NCI-H146 (cell line): ENCODE measurements at regions not wholly inside any gene's neighbourhood (a gene's known extent, or its start where the extent isn't known, plus 50 kb on each side); places are given as distances from the start of the nearest gene placed in this dataset.

Experiments used
- DNase-seq: peaks from one replicate; lab custom pipeline; 2025; lab: John Stamatoyannopoulos, UW

DNA sequence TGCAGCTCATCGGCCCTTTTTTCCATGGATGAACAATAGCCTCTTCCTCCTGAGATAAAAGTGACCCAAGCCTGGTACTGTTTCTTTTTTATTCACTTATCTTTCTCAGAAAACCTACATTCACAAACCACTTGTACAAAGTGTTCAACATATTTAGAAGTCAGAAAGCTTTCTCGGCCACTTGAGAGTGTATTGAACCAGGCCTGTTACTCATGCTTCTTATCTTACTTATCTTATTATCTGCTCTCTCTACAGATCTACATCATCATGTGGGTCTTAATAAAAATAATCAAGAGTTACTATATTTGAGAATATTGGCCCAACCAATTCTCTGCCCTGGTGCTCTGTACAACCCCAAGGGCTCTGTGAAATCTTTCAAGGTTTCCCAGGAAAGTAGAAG lies 242.1 kb downstream of the MREG start:
- no peak for DNase-seq

DNA sequence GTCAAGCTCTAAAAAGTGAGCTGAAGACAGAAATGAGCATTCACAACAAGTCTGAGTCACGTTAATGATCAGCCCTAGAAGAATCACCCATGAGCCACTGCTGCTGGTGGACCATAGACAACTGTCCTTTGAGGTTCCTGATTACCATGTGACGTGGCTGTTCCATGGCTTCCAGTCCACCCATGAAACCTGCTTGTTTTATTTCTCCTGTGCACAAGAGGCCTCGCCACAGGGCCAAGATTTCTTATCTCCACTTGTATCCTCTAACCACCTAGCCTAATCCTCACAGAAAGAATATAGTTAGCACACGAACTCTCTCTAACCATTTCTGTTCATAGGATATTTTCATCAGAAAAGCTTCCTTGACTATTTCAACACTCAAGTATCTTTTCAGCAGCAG lies 242.7 kb downstream of the MREG start:
- no peak for DNase-seq

DNA sequence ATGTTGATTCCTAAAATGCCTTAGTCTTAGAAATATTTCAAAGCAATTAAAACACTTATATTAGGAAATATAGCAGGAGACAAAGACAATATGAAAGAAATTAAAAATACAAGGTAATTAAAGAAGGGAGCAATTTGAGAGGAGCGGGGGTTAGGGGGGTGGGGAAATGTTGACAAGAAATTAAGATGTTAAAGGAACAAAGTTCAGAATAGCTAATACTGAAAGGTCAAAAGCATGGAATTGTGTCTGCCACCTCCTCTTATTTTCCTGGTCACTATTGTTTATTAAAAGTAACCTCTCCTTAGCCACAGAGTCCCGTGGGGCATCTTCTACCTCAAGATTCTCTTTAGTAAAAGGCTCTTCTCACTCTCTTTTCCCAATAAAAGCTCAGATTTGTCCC lies 244.1 kb downstream of the MREG start:
- DNase-seq = no peak

DNA sequence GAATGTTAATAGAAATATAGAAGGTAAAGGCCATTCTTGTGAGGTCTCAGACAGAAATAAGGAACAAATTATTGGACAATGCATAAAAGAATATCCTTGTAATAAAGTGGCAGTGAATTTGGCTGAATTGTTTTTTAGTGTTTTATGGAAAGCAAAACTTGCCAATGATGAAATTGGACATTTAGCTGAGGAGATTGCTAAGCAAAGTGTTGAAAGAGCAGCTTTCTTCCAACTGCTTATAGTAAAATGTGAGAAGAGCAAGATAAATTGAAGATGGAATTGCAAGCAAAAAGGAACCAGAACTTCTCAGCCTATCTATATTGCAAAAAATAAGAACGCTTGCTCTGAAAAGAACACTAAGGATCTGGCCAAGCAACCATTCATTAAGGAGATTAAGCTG lies 245.7 kb downstream of the MREG start:
- no peak for DNase-seq

DNA sequence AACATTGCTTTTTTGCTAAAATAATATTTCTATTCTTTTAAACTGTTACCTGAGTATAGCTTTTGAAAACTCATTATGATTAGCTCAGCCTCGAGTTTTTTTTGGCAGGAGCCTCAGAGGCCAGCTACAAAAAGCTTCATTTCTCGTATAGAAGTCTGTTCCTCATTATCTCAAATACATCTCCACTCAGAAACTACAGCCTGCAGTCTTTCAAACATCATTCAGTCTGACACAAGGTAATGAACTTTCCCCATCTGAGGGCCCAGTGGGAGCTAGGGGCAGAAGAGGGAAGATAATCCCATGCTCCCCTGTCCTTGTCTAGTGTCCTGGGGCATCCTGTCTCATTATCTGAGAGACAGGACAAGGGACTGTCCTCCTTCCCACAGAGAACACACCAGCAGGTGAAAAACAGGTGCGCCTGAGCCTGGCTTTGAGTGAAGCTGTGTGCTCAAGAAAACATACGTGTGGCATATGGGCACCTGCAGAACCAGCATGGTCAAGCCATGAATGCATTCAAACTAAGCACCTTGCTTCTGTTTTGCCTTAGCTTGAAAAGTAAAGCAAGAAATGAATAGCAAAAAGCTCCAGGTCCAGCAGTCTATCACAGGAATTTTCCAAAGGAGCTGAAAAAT lies 247.5 kb downstream of the MREG start:
- peak; percentile 3 for DNase-seq

DNA sequence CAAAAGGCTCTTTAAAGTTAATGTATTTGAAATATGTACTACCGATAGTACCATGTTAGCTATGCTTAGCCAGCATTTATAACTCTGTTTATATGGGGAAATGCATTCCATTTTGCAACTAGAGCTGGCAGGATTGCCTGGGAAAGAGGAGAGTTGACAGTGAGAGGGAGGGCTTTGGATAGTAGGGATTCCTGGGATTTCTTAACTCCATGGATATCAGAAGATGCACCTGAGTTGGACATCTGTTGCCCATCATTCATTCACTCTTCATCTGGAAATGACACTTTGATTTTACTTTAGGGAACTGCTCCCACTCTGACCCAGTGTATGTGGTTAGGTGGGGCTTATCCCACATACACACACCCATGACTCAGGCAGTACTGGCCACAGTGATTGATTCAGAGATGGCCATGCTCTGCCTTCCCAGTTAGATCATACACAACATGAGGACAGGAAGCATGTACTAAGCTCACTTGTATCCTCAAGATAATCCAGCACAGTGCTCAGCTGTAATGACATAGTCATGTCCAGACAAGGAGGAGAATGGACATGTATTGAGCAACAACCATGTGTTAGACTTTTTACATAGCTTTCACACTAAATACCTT lies 248.8 kb downstream of the MREG start:
- DNase-seq = no peak

DNA sequence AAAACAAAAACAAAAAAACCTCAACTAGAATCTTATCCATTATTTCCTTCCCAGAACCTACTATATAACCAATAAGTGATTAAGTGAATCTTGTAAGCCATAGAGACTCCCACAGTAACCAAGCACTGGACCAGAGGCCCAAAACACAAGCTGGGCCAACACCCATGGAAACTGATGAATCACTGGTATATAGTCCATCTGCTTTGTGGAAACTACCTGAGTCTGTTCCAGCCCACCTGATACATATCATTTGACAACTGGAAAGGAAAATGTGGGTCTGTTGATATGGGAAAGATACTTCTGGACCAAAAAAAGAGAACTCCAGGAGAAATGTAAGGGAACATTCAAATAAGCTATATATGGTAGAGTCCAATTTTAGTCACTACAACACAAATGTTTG lies 252.8 kb downstream of the MREG start:
- DNase-seq = no peak

DNA sequence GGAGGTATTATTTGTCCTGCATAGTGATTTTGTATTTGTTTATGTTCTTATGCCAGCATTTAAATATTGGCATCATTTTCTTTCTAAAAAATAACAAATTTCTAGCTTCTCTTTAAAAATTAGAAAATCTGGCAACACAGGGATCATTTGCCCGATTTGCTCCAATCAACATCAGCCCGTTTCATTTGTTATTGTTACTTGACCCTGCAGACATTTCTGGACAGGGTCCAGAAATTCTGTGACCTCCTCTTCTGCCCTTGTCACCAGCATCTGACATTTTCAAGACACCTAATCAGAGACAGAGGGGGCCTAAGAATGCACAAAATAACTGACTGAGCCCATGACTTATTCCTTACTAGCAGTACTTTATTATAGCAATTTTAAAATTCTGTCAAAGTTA lies 253.3 kb downstream of the MREG start:
- no peak for DNase-seq

DNA sequence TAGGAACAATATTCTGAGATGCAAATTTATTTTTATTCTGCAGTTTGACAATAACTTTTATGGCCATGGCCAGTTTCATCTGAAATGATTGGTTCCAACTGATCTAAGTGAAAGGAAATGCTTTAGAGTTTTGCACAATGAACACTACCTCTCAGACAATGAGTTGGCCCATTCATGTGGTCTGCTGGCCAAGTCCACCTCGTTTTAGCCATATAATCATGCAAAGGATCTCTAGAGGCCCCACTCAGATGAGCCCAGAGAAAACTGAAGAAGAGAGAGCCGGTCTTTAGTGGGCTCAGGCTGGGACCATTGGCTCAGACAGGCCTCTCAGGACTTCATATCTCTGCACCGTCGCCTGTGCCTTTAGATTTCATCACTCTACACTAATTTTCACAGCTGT lies 254.7 kb downstream of the MREG start:
- no peak for DNase-seq

DNA sequence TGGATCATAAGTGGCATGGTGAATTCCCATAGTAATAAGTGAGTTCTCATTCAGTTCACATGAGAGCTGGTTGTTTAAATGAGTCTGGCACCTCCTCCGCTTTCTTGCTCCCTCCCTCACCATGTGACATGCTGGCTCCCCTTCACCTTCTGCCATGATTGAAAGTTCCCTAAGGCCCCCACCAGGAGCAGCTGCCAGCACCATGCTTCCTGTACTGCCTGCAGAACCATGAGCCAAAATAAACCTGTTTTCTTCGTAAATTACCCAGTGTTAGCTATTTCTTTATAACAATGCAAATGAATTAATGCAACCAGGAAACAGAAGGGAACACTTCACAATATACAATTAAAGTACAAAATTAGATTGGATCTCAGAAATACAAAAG lies 257.0 kb downstream of the MREG start:
- DNase-seq = no peak

DNA sequence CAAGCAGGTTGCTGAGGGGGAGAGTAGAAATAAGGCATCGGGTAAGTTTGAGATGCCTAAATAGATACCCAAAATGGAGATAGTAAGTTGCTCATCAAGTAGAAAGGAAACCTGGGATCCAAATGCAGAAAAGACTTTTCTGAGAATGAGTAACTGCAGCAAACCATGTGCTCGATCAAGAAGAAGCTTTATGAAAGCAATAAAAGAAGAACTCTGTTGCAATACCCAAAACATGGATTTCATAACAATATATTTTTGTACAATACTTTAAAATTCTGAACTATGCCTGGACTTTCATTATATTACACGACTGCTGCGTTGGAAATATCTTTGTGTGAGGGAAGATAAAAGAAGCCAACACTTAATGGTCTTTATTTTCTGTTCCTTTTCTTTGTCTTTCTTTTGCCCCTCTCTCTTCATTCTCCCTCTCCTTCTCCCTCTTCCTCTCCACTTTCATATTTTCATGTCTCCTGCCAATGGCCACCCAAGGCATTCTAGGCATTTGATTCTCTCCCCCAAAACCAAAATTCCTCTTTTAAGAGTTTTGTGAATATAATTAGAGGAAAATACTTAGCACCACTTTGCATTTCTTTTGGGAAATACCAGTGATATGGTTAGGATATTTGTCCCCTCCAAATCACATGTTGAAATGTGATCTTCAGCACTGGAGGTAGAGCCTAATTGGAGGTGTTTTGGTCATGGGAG lies 257.6 kb downstream of the MREG start:
- DNase-seq = no peak

DNA sequence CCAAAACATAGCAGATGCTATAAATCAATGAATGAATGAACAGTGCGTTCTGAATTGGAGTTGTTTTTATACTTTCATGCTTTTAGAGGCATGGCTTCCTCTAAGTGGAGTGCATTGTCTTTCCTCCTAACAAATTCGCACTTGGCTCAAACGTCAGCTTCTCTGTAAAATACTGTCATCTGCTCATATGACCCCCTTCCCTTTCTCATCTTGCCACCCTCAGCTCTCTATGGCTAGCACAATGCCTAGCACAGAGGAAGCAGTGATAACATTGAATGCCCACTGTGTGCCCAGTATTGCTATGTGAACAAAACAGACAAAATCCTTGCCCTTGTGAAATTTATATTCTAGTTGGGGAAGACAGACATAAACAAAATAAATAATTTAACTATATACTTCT lies 258.8 kb downstream of the MREG start:
- no peak for DNase-seq

DNA sequence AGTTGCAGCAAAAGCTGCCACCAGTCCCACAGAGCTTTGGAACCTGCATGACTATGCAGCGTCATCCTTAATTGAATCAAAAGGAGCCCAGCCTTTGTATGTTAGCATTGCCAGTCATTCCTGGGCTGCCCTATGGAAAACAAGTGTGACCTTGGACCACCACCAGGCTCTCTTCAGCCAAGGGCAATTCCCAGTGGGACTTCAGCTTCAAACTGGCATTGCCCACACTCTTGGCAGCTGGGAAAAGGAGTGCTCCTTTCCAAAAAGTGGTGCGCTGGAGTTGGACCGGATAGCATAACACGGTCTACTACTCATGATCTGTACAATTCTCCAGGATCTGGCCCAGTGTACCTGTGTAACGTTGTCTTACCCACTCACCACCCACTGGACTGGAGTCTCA lies 259.5 kb downstream of the MREG start:
- DNase-seq = no peak

DNA sequence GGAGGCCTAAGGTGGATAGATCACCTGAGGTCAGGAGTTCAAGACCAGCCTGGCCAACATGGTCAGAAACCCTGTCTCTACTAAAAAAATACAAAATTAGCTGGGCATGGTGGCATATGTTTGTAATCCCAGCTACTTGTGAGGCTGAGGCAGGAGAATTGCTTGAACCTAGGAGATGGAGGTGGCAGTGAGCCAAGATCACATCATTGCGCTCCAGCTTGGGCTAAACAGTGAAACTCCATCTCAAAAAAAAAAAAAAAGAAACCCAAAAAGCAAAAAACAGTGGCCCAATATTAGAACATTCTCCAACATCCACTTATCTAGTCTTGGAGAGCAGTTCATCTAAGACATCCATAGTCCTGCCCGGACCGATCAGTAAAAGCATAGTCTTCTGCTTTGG lies 260.4 kb downstream of the MREG start:
- DNase-seq = no peak

DNA sequence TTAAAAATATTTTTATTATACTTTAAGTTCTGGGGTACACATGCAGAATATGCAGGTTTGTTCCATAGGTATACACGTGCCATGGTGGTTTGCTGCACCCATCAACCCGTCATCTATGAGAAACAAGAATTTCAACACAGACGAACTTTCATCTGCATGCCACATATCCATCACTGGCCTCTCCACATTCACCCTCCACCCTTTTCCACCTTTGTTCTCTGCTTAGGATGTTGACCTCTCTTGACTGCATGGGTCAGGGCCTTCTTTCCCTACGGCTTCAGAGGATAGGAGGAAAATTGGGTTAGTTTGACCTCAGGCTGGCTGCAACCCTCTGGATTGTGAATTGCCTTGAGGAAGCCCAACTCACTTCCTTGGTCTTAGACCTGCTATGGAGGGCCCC lies 260.9 kb downstream of the MREG start:
- no peak for DNase-seq

DNA sequence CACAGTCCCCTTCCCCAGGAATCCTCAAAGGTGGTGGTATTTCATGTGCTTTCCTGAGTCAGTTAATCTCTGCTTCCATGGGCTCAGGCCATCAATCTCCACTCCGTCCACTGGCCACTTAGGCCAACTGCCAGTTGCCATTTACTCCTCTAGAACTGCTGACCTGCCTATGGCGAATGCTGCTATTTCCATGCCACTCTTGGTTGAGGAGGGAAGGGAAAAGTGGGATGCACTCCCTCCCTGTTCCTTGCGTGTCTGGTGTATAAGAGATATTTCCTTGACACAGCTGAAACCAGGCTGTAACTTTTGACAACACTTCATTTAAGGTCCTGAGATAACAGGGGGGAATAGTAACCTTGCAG lies 261.5 kb downstream of the MREG start:
- DNase-seq = no peak

DNA sequence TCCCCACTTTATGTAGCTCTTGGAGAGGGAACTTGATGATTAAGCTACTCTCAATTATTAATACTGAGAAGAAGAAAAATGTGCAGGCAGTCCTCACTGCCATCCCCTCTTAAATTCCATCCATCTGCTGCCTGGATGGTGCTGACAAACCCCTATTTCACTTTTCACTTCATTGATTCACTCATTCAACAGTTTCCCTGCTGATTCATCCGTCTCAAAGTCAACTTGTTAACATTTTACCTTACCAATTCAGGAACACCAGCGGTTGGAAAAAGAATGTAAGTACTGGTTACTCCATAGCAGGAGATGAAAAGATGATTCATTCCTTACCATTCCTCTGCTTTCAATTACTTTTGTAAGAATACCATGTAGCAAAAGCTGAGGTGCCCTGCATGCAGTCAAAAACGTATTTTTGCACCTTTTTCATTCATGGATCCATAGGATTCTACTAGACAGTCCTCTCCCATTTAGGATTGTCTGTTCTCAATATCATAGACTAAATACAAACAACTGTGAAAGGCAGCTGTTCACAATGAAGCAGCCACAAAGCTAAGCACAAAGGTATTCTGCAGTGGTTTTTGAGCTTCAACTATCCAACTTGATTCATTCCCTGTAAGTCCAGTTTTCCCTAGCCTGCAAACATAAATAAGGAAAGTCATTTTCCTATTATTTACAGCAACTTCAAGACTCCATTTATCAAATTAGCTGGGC lies 262.0 kb downstream of the MREG start:
- DNase-seq = no peak

DNA sequence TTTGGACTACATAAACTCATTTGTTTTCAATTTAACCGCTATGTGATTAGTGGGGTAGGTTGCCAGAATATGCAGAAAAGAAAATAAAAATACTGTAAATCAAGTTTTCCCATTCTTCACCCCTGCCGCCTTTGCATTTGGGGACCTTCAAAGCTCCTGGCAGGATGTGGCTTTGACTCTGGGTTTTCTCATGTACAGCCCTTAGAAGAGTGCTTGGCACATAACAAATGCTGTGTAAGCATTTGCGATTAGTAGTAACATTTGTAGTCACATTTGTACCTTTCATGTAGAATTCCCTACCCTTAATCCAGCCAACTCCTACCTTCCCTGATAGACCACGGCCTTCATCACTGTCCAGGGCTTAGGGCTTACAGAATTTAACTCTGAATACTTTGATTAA lies 262.6 kb downstream of the MREG start:
- DNase-seq = no peak

DNA sequence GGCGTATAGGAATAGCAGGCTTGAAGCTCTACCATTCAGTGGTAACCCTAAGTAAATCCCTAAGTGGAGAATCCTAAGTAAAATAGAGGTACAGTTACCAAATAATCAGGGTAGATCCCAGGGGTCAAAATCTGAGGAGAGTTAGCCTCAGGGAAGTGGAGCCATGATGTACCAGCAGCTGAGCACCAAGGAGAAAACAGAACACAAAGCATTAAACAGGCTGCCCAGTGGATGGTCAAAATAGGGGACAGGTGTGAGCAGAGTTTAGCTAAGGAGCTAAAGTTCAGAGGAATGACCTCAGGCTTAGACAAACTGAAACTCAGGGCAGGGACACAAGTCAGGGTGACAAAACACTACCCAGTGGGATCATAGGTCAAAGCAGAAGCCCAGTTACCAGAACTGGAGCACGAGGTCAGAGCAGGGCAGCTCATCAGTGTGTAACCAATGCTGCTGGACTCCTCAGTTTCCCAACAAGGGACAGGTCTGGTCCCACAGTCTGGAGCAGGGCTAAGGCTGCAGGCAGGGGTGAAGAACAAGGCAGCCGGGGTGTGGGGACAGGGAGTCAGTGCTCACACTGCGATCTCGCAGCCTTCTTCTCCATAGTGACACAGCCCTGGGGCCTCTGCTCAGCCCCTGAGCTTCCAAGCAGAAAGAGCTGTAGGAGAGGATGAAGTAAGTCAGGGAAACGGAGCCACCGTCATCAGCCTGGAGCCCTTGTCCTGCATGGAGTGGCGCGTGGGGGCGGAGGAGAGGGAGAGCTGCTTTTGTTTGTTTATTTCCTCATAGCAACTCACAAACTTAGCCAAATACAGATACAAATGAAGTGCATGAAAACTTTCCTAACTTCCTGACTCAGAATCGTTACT lies 264.0 kb downstream of the MREG start:
- DNase-seq = no peak

DNA sequence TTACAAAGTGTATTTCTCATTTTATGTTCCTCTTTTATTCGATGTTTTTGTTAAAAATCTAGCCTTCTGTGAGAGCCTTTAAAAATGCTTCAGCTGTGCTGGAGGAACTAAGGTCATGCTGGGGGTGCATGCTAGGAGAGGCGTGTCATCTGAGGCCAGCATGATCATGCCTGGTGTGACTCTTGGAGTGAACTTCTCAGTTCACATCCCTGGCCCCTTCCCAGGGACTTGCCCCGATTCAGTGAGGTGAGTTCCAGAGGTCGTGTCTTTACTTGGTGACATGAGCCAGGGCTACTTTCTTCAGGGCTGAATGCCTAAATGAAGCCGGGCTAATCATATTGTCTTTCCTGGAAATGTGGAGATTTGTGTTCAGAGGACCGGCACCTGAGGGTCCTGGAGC lies 264.9 kb downstream of the MREG start:
- DNase-seq = no peak

DNA sequence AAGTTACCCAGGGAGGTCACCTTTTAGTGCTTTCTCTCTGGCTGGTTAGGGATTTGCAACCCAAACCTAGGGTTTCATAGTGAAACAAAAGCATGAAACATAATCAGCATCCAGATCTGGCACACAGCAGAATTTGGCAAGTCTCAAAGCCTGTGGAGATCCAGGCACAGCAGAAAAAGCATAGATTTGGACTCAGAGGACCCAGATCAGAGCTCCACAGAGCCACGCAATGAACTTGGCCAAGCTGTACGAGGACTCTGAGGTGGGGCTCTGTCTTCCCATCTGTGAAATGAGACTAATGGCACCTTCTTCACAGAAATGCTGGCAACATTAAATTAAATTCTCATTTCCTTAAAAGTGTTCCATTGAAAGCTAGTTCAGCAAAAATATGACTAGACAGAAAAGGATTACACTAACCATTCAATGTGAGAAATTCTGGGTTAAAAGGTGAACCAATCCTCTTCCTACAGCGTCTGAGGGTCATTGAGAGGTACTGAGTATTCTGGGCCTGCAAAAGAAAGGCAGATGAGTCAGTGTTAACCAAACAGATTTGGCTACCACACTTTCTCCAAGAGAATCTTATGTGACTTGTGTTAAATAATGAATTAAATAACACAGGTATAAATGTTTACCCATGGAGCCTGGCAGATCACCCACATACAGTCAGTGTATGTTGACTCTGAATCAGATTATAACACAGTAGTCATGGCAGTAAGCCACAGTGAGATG lies 266.3 kb downstream of the MREG start:
- no peak for DNase-seq
